ENCODE measurements at regions not wholly inside any gene's neighbourhood (a gene's known extent, or its start where the extent isn't known, plus 50 kb on each side); places are given as distances from the start of the nearest gene placed in this dataset.

GRCh38 chr22:48054596-48054995, 1292.1 kb downstream of the TBC1D22A start:
- Histone ChIP-seq H3K27me3 (ENCODE audit: low read depth) (no peaks in the 10 kb centered on the region), H3K4me1 (no peaks in the 10 kb centered on the region), H3K9me3 (no peaks in the 10 kb centered on the region), H3K36me3 (replicated peaks) (no peaks in the 10 kb centered on the region), H3K4me3 (no peak overlapping the region)
- no peak for DNase-seq (ENCODE audit: low spot score in 2 of 2)
- in situ Hi-C loops (cut with MboI; ENCODE audit: low sequenced_read_pairs), result no loop called here

- DNase-seq (ENCODE audit: low spot score in 2 of 2), result no peak
- in situ Hi-C loops (cut with MboI; ENCODE audit: low sequenced_read_pairs), result no loop called here
- no peak overlapping the region for H3K4me3 ChIP-seq
- H3K9me3 ChIP-seq, result no peaks in the 10 kb centered on the region
- no peaks in the 10 kb centered on the region for H3K36me3 ChIP-seq (replicated peaks)
- H3K4me1 ChIP-seq, result no peaks in the 10 kb centered on the region
- no peaks in the 10 kb centered on the region for H3K27me3 ChIP-seq (ENCODE audit: low read depth)
Measured at GRCh38 chr22:48053973-48054372, 1291.5 kb downstream of the TBC1D22A start.

GRCh38 chr22:48053486-48053885, 1291.0 kb downstream of the TBC1D22A start:
- Histone ChIP-seq H3K27me3 (ENCODE audit: low read depth) (no peaks in the 10 kb centered on the region), H3K4me3 (no peak overlapping the region), H3K4me1 (no peaks in the 10 kb centered on the region), H3K36me3 (replicated peaks) (no peaks in the 10 kb centered on the region), H3K9me3 (no peaks in the 10 kb centered on the region)
- in situ Hi-C loops (cut with MboI; ENCODE audit: low sequenced_read_pairs), result no loop called here
- no peak for DNase-seq (ENCODE audit: low spot score in 2 of 2)

GRCh38 chr22:48052621-48052890, 1290.1 kb downstream of the TBC1D22A start:
- Histone ChIP-seq H3K36me3 (replicated peaks) (no peaks in the 10 kb centered on the region), H3K4me1 (no peaks in the 10 kb centered on the region), H3K9me3 (no peaks in the 10 kb centered on the region), H3K27me3 (ENCODE audit: low read depth) (no peaks in the 10 kb centered on the region), H3K4me3 (no peak overlapping the region)
- no peak for DNase-seq (ENCODE audit: low spot score in 2 of 2)
- in situ Hi-C loops (cut with MboI; ENCODE audit: low sequenced_read_pairs), result no loop called here

GRCh38 chr22:48051796-48052620, 1289.6 kb downstream of the TBC1D22A start:
- no peaks in the 10 kb centered on the region for H3K27me3 ChIP-seq (ENCODE audit: low read depth)
- no peak overlapping the region for H3K4me3 ChIP-seq
- H3K36me3 ChIP-seq (replicated peaks), result no peaks in the 10 kb centered on the region
- in situ Hi-C loops (cut with MboI; ENCODE audit: low sequenced_read_pairs), result no loop called here
- H3K9me3 ChIP-seq, result no peaks in the 10 kb centered on the region
- no peak for DNase-seq (ENCODE audit: low spot score in 2 of 2)
- no peaks in the 10 kb centered on the region for H3K4me1 ChIP-seq

- in situ Hi-C loops (cut with MboI; ENCODE audit: low sequenced_read_pairs), result no loop called here
- Histone ChIP-seq H3K9me3 (no peaks in the 10 kb centered on the region), H3K27me3 (ENCODE audit: low read depth) (no peaks in the 10 kb centered on the region), H3K4me1 (no peaks in the 10 kb centered on the region), H3K4me3 (no peak overlapping the region), H3K36me3 (replicated peaks) (no peaks in the 10 kb centered on the region)
- DNase-seq (ENCODE audit: low spot score in 2 of 2), result no peak
Measured at GRCh38 chr22:48050836-48051235, 1288.4 kb downstream of the TBC1D22A start.

GRCh38 chr22:48049116-48049515, 1286.7 kb downstream of the TBC1D22A start:
- in situ Hi-C loops (cut with MboI; ENCODE audit: low sequenced_read_pairs), result no loop called here
- no peak for DNase-seq (ENCODE audit: low spot score in 2 of 2)
- no peaks in the 10 kb centered on the region for H3K4me1 ChIP-seq
- H3K9me3 ChIP-seq, result no peaks in the 10 kb centered on the region
- H3K36me3 ChIP-seq (replicated peaks), result no peaks in the 10 kb centered on the region
- no peak overlapping the region for H3K4me3 ChIP-seq
- H3K27me3 ChIP-seq (ENCODE audit: low read depth), result no peaks in the 10 kb centered on the region

GRCh38 chr22:48047722-48048500, 1285.5 kb downstream of the TBC1D22A start:
- H3K27me3 ChIP-seq (ENCODE audit: low read depth), result no peaks in the 10 kb centered on the region
- no peak overlapping the region for H3K4me3 ChIP-seq
- H3K9me3 ChIP-seq, result no peaks in the 10 kb centered on the region
- no peak for DNase-seq (ENCODE audit: low spot score in 2 of 2)
- in situ Hi-C loops (cut with MboI; ENCODE audit: low sequenced_read_pairs), result no loop called here
- H3K4me1 ChIP-seq, result no peaks in the 10 kb centered on the region
- H3K36me3 ChIP-seq (replicated peaks), result no peaks in the 10 kb centered on the region

- Histone ChIP-seq H3K9me3 (no peaks in the 10 kb centered on the region), H3K4me3 (no peak overlapping the region), H3K36me3 (replicated peaks) (no peaks in the 10 kb centered on the region), H3K27me3 (ENCODE audit: low read depth) (no peaks in the 10 kb centered on the region), H3K4me1 (no peaks in the 10 kb centered on the region)
- no peak for DNase-seq (ENCODE audit: low spot score in 2 of 2)
- in situ Hi-C loops (cut with MboI; ENCODE audit: low sequenced_read_pairs), result no loop called here
Measured at GRCh38 chr22:48045369-48045768, 1282.9 kb downstream of the TBC1D22A start.

- Histone ChIP-seq H3K36me3 (replicated peaks) (no peaks in the 10 kb centered on the region), H3K4me3 (no peak overlapping the region), H3K27me3 (ENCODE audit: low read depth) (no peaks in the 10 kb centered on the region), H3K4me1 (no peaks in the 10 kb centered on the region), H3K9me3 (no peaks in the 10 kb centered on the region)
- DNase-seq (ENCODE audit: low spot score in 2 of 2), result no peak
- in situ Hi-C loops (cut with MboI; ENCODE audit: low sequenced_read_pairs), result no loop called here
Measured at GRCh38 chr22:48044487-48045060, 1282.1 kb downstream of the TBC1D22A start.

GRCh38 chr22:48043581-48043980, 1281.1 kb downstream of the TBC1D22A start:
- H3K9me3 ChIP-seq, result no peaks in the 10 kb centered on the region
- H3K36me3 ChIP-seq (replicated peaks), result no peaks in the 10 kb centered on the region
- H3K4me1 ChIP-seq, result no peaks in the 10 kb centered on the region
- no peak for DNase-seq (ENCODE audit: low spot score in 2 of 2)
- in situ Hi-C loops (cut with MboI; ENCODE audit: low sequenced_read_pairs), result no loop called here
- H3K4me3 ChIP-seq, result no peak overlapping the region
- H3K27me3 ChIP-seq (ENCODE audit: low read depth), result no peaks in the 10 kb centered on the region

- Histone ChIP-seq H3K4me3 (no peak overlapping the region), H3K27me3 (ENCODE audit: low read depth) (no peaks in the 10 kb centered on the region), H3K36me3 (replicated peaks) (no peaks in the 10 kb centered on the region), H3K4me1 (no peaks in the 10 kb centered on the region), H3K9me3 (no peaks in the 10 kb centered on the region)
- no peak for DNase-seq (ENCODE audit: low spot score in 2 of 2)
- in situ Hi-C loops (cut with MboI; ENCODE audit: low sequenced_read_pairs), result no loop called here
Measured at GRCh38 chr22:48042621-48043395, 1280.4 kb downstream of the TBC1D22A start.

- Histone ChIP-seq H3K9me3 (no peaks in the 10 kb centered on the region), H3K4me1 (no peaks in the 10 kb centered on the region), H3K4me3 (no peak overlapping the region), H3K36me3 (replicated peaks) (no peaks in the 10 kb centered on the region), H3K27me3 (ENCODE audit: low read depth) (no peaks in the 10 kb centered on the region)
- in situ Hi-C loops (cut with MboI; ENCODE audit: low sequenced_read_pairs), result no loop called here
- DNase-seq (ENCODE audit: low spot score in 2 of 2), result no peak
Measured at GRCh38 chr22:48039326-48039725, 1276.9 kb downstream of the TBC1D22A start.

- Histone ChIP-seq H3K9me3 (no peaks in the 10 kb centered on the region), H3K27me3 (ENCODE audit: low read depth) (no peaks in the 10 kb centered on the region), H3K4me1 (no peaks in the 10 kb centered on the region), H3K4me3 (no peak overlapping the region), H3K36me3 (replicated peaks) (no peaks in the 10 kb centered on the region)
- in situ Hi-C loops (cut with MboI; ENCODE audit: low sequenced_read_pairs), result no loop called here
- no peak for DNase-seq (ENCODE audit: low spot score in 2 of 2)
Measured at GRCh38 chr22:48037618-48038017, 1275.2 kb downstream of the TBC1D22A start.
